ENCODE measurements at regions not wholly inside any gene's neighbourhood (a gene's known extent, or its start where the extent isn't known, plus 50 kb on each side); places are given as distances from the start of the nearest gene placed in this dataset.

- no peak for TF ChIP-seq EP300 (IDR thresholded peaks at IDR 0.05)
- no peak for TF ChIP-seq CTCF (IDR thresholded peaks at IDR 0.05)
- no peak for TF ChIP-seq POLR2A (IDR thresholded peaks at IDR 0.05)
Observed at GRCh38 chr21:32878661-32879060, 107.1 kb upstream of the PAXBP1 start.

Measured in suprapubic skin (tissue), 3 donors.